ENCODE measurements at regions not wholly inside any gene's neighbourhood (a gene's known extent, or its start where the extent isn't known, plus 50 kb on each side); places are given as distances from the start of the nearest gene placed in this dataset.

GRCh38 chr14:71694591-71695530 lies 237.4 kb upstream of the RGS6 start:
- H3K36me3 ChIP-seq (ENCODE audit: control insufficient read depth, insufficient read depth, low read length) = peaks cover 4% of the 10 kb centered on the region
- no peaks in the 10 kb centered on the region for H3K27me3 ChIP-seq (ENCODE audit: control insufficient read depth, insufficient read depth, low read length)
- Mint-ChIP-seq H3K9me3 (no peaks in the 10 kb centered on the region), H3K27ac (no peak overlapping the region), H3K4me1 (peaks cover 0 to 8% (median 6%) of the 10 kb centered on the region in 4 donors), H3K27me3 (no peaks in the 10 kb centered on the region), H3K4me3 (no peak overlapping the region), H3K36me3 (peaks cover 50% of the 10 kb centered on the region)
- no peak for DNase-seq
- H3K4me3 ChIP-seq (ENCODE audit: low read depth, low read length) = no peak overlapping the region
- H3K9me3 ChIP-seq (ENCODE audit: control insufficient read depth in 2 of 2, low read length in 2 of 2) = no peaks in the 10 kb centered on the region
- H3K4me1 ChIP-seq (ENCODE audit: control insufficient read depth, insufficient read depth, low read length, poor library complexity, severe bottlenecking) = no peaks in the 10 kb centered on the region
- H3K27ac ChIP-seq (ENCODE audit: insufficient read depth, low read length, poor library complexity, severe bottlenecking) = no peak overlapping the region
- ATAC-seq (ENCODE audit: low read depth in 2 of 2) = no peak

- no peaks in the 10 kb centered on the region for H3K27me3 Mint-ChIP-seq
- no peaks in the 10 kb centered on the region for H3K9me3 Mint-ChIP-seq
- H3K9me3 ChIP-seq (ENCODE audit: control insufficient read depth in 2 of 2, low read length in 2 of 2) = no peaks in the 10 kb centered on the region
- ATAC-seq (ENCODE audit: low read depth in 2 of 2) (no peak), DNase-seq (no peak)
- H3K36me3 Mint-ChIP-seq = peaks cover 46% of the 10 kb centered on the region
- no peak overlapping the region for H3K27ac ChIP-seq (ENCODE audit: insufficient read depth, low read length, poor library complexity, severe bottlenecking)
- H3K4me3 Mint-ChIP-seq = no peak overlapping the region
- peaks cover 4 to 8% (median 7%) of the 10 kb centered on the region in 4 donors for H3K4me1 Mint-ChIP-seq
- H3K4me1 ChIP-seq (ENCODE audit: control insufficient read depth, insufficient read depth, low read length, poor library complexity, severe bottlenecking) = no peaks in the 10 kb centered on the region
- no peak overlapping the region for H3K27ac Mint-ChIP-seq
- H3K36me3 ChIP-seq (ENCODE audit: control insufficient read depth, insufficient read depth, low read length) = peaks cover 4% of the 10 kb centered on the region
- no peak overlapping the region for H3K4me3 ChIP-seq (ENCODE audit: low read depth, low read length)
- H3K27me3 ChIP-seq (ENCODE audit: control insufficient read depth, insufficient read depth, low read length) = no peaks in the 10 kb centered on the region
Measured at GRCh38 chr14:71695611-71696350, 236.4 kb upstream of the RGS6 start.

DNA sequence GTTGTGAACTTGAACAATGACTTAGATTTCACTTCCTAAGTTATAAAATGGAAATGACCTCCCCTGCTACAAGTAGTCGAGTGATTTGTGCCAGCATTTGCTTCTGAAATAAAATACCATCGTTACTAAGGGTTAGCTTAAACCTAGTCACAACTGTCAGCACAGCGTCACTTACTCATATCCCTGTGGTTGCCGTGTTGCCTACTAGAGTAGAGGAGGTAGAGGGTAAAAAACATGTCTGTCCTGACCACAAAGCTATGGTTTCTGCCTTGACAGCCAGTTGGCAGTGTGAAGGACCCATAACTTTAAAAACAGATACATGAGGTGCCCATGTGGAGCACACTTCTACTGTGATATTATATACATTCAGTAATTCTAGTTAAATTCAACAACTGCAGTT lies 234.2 kb upstream of the RGS6 start:
- DNase-seq (peak in 1 of 3 donors; percentile 34), ATAC-seq (ENCODE audit: low read depth in 2 of 2) (no peak)
- H3K27ac Mint-ChIP-seq = no peak overlapping the region
- H3K4me1 ChIP-seq (ENCODE audit: control insufficient read depth, insufficient read depth, low read length, poor library complexity, severe bottlenecking) = no peaks in the 10 kb centered on the region
- H3K36me3 ChIP-seq (ENCODE audit: control insufficient read depth, insufficient read depth, low read length) = peaks cover 4% of the 10 kb centered on the region
- H3K9me3 Mint-ChIP-seq = no peaks in the 10 kb centered on the region
- H3K36me3 Mint-ChIP-seq = peaks cover 43% of the 10 kb centered on the region
- no peak overlapping the region for H3K4me3 Mint-ChIP-seq
- no peaks in the 10 kb centered on the region for H3K9me3 ChIP-seq (ENCODE audit: control insufficient read depth in 2 of 2, low read length in 2 of 2)
- H3K27ac ChIP-seq (ENCODE audit: insufficient read depth, low read length, poor library complexity, severe bottlenecking) = no peak overlapping the region
- H3K4me1 Mint-ChIP-seq = peaks cover 2 to 11% (median 10%) of the 10 kb centered on the region in 4 donors
- H3K27me3 ChIP-seq (ENCODE audit: control insufficient read depth, insufficient read depth, low read length) = no peaks in the 10 kb centered on the region
- no peak overlapping the region for H3K4me3 ChIP-seq (ENCODE audit: low read depth, low read length)
- H3K27me3 Mint-ChIP-seq = no peaks in the 10 kb centered on the region

- DNase-seq (no peak), ATAC-seq (ENCODE audit: low read depth in 2 of 2) (no peak)
- no peak overlapping the region for H3K4me3 ChIP-seq (ENCODE audit: low read depth, low read length)
- no peaks in the 10 kb centered on the region for H3K9me3 ChIP-seq (ENCODE audit: control insufficient read depth in 2 of 2, low read length in 2 of 2)
- H3K36me3 ChIP-seq (ENCODE audit: control insufficient read depth, insufficient read depth, low read length) = peaks cover 4% of the 10 kb centered on the region
- no peaks in the 10 kb centered on the region for H3K4me1 ChIP-seq (ENCODE audit: control insufficient read depth, insufficient read depth, low read length, poor library complexity, severe bottlenecking)
- H3K4me1 Mint-ChIP-seq = peaks cover 2 to 11% (median 7%) of the 10 kb centered on the region in 4 donors
- no peak overlapping the region for H3K4me3 Mint-ChIP-seq
- no peaks in the 10 kb centered on the region for H3K27me3 ChIP-seq (ENCODE audit: control insufficient read depth, insufficient read depth, low read length)
- no peak overlapping the region for H3K27ac ChIP-seq (ENCODE audit: insufficient read depth, low read length, poor library complexity, severe bottlenecking)
- H3K27ac Mint-ChIP-seq = no peak overlapping the region
- no peaks in the 10 kb centered on the region for H3K27me3 Mint-ChIP-seq
- H3K9me3 Mint-ChIP-seq = no peaks in the 10 kb centered on the region
- H3K36me3 Mint-ChIP-seq = peaks cover 47% of the 10 kb centered on the region
Measured at GRCh38 chr14:71698673-71699072, 233.6 kb upstream of the RGS6 start.

GRCh38 chr14:71701990-71702389 lies 230.2 kb upstream of the RGS6 start:
- Histone ChIP-seq H3K4me1 (ENCODE audit: control insufficient read depth, insufficient read depth, low read length, poor library complexity, severe bottlenecking) (no peaks in the 10 kb centered on the region), H3K4me3 (ENCODE audit: low read depth, low read length) (no peak overlapping the region), H3K27ac (ENCODE audit: insufficient read depth, low read length, poor library complexity, severe bottlenecking) (no peak overlapping the region), H3K36me3 (ENCODE audit: control insufficient read depth, insufficient read depth, low read length) (peaks cover 15% of the 10 kb centered on the region), H3K9me3 (ENCODE audit: control insufficient read depth in 2 of 2, low read length in 2 of 2) (no peaks in the 10 kb centered on the region), H3K27me3 (ENCODE audit: control insufficient read depth, insufficient read depth, low read length) (no peaks in the 10 kb centered on the region)
- ATAC-seq (ENCODE audit: low read depth in 2 of 2) (no peak), DNase-seq (peak in 1 of 3 donors; percentile 22)
- Mint-ChIP-seq H3K4me1 (peaks cover 0 to 11% (median 6%) of the 10 kb centered on the region in 4 donors), H3K9me3 (no peaks in the 10 kb centered on the region), H3K27ac (no peak overlapping the region), H3K27me3 (no peaks in the 10 kb centered on the region), H3K36me3 (peaks cover 50% of the 10 kb centered on the region), H3K4me3 (no peak overlapping the region)

DNA sequence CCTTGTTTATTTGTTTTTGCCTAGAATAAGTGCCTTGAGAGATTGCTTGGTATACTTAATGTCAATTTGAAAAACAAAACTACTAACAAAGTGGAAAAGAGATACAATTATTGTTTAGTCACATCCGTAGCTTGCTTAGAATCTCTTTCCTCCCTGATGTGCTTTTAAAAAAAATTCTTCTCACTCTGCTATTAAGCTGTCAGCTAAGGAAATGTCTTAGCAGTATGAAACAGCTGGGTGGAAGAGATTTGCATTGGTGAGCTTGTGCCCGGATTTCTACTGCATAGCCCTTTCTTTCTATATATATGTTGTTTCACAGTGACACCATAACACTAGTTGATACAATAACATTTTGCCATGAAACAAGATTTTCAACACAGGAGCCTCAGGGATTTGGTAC lies 229.4 kb upstream of the RGS6 start:
- Histone ChIP-seq H3K4me3 (ENCODE audit: low read depth, low read length) (no peak overlapping the region), H3K27ac (ENCODE audit: insufficient read depth, low read length, poor library complexity, severe bottlenecking) (no peak overlapping the region), H3K9me3 (ENCODE audit: control insufficient read depth in 2 of 2, low read length in 2 of 2) (no peaks in the 10 kb centered on the region), H3K4me1 (ENCODE audit: control insufficient read depth, insufficient read depth, low read length, poor library complexity, severe bottlenecking) (no peaks in the 10 kb centered on the region), H3K36me3 (ENCODE audit: control insufficient read depth, insufficient read depth, low read length) (peaks cover 15% of the 10 kb centered on the region), H3K27me3 (ENCODE audit: control insufficient read depth, insufficient read depth, low read length) (no peaks in the 10 kb centered on the region)
- no peaks in the 10 kb centered on the region for H3K27me3 Mint-ChIP-seq
- H3K27ac Mint-ChIP-seq = peak overlapping the region in 1 of 3 donors; percentile 0
- H3K4me3 Mint-ChIP-seq = no peak overlapping the region
- no peaks in the 10 kb centered on the region for H3K9me3 Mint-ChIP-seq
- DNase-seq (no peak), ATAC-seq (ENCODE audit: low read depth in 2 of 2) (no peak)
- H3K36me3 Mint-ChIP-seq = peaks cover 50% of the 10 kb centered on the region
- H3K4me1 Mint-ChIP-seq = peaks cover 0 to 11% (median 6%) of the 10 kb centered on the region in 4 donors

DNA sequence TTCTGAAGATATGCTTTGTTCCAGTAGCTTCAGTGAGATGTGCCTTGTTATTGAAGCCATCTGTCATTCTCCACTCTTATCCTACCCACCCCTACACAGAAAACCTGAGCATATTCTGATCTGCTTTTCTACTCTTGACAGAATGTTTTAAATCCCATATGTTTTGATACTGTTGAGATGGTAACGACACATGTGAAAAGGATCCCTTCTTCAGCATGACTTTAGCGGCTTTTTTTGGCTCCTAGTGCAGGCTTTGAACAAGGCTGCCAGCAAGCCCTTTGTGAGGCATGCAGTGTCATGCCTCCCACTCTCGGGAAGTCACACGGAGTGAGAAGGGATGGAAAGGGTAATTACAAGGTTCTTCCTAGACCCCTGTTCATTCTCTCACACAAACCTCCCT lies 228.8 kb upstream of the RGS6 start:
- peaks cover 46% of the 10 kb centered on the region for H3K36me3 Mint-ChIP-seq
- Histone ChIP-seq H3K36me3 (ENCODE audit: control insufficient read depth, insufficient read depth, low read length) (peaks cover 15% of the 10 kb centered on the region), H3K27me3 (ENCODE audit: control insufficient read depth, insufficient read depth, low read length) (no peaks in the 10 kb centered on the region), H3K27ac (ENCODE audit: insufficient read depth, low read length, poor library complexity, severe bottlenecking) (no peak overlapping the region), H3K4me3 (ENCODE audit: low read depth, low read length) (no peak overlapping the region), H3K4me1 (ENCODE audit: control insufficient read depth, insufficient read depth, low read length, poor library complexity, severe bottlenecking) (no peaks in the 10 kb centered on the region), H3K9me3 (ENCODE audit: control insufficient read depth in 2 of 2, low read length in 2 of 2) (no peaks in the 10 kb centered on the region)
- no peak overlapping the region for H3K4me3 Mint-ChIP-seq
- no peak overlapping the region for H3K27ac Mint-ChIP-seq
- ATAC-seq (ENCODE audit: low read depth in 2 of 2) = no peak
- H3K4me1 Mint-ChIP-seq = peaks cover 0 to 11% (median 6%) of the 10 kb centered on the region in 4 donors
- H3K9me3 Mint-ChIP-seq = no peaks in the 10 kb centered on the region
- H3K27me3 Mint-ChIP-seq = no peaks in the 10 kb centered on the region
- no peak for DNase-seq

Measured in CD4-positive, CD25-positive, alpha-beta regulatory T cell (primary cell).